T-helper 17 cell (primary cell): ENCODE measurements at regions not wholly inside any gene's neighbourhood (a gene's known extent, or its start where the extent isn't known, plus 50 kb on each side); places are given as distances from the start of the nearest gene placed in this dataset.
"Not testable (repeated sequence)": the region's sequence is repeated elsewhere in the genome, so short reads cannot be mapped to it uniquely, and the experiment has no call there.

Source experiments
- ATAC-seq: fragments of 150-1000 bp; cut with Tn5 transposase; 2 replicates; pipeline ENCODE4 v1.10.0; 2021; ENCODE audit warnings: mild to moderate bottlenecking, moderate library complexity
- DNase-seq, 3 donors: peaks; one replicate each; pipeline versions ENCODE4 v3.0.0 to v3.0.0-alpha.2; 2020 to 2021
- H3K9me3 ChIP-seq: one replicate; pipeline ENCODE4 v1.7.0; 2013; ENCODE audit warnings: low read length, mild to moderate bottlenecking; ENCODE audit not compliant: control insufficient read depth, poor library complexity, severe bottlenecking
- H3K27ac Mint-ChIP-seq: one replicate; pipeline ENCODE4 v1.8.0; 2022; ENCODE audit warnings: mild to moderate bottlenecking, moderate library complexity, mixed read lengths
- H3K27me3 Mint-ChIP-seq: one replicate; pipeline ENCODE4 v1.8.0; 2022; ENCODE audit warnings: mixed read lengths
- H3K36me3 Mint-ChIP-seq: one replicate; pipeline ENCODE4 v1.8.0; 2022; ENCODE audit warnings: low read depth, mixed read lengths
- H3K4me1 Mint-ChIP-seq: one replicate; pipeline ENCODE4 v1.8.0; 2022; ENCODE audit warnings: mild to moderate bottlenecking, mixed read lengths
- H3K4me3 Mint-ChIP-seq: one replicate; pipeline ENCODE4 v1.8.0; 2022; ENCODE audit warnings: mild to moderate bottlenecking, moderate library complexity, mixed read lengths

DNA sequence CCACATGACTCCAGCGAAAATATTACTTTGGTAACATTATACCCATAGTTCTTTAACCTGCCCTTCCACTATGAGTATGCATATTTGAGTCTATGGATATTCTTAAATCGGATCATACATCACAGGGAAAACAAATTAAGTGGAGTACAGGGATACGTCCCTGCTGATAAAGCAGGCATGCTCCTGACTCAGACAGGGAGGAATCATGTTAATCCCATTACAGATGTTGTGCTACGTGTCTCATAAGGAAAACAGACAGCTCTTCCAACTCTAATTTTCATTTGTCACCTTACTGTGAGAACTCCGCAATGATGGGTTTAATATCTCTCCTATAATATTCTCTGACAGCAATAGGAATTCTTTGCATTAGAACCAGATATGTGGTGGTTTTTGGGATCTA, 469.5 kb upstream of the POM121L12 start:
- Mint-ChIP-seq H3K27me3 (no peaks in the 10 kb centered on the region), H3K36me3 (no peaks in the 10 kb centered on the region), H3K4me3 (no peak overlapping the region), H3K4me1 (no peaks in the 10 kb centered on the region), H3K27ac (no peak overlapping the region)
- ATAC-seq (no peak), DNase-seq (no peak)
- peaks cover 3% of the 10 kb centered on the region for H3K9me3 ChIP-seq

DNA sequence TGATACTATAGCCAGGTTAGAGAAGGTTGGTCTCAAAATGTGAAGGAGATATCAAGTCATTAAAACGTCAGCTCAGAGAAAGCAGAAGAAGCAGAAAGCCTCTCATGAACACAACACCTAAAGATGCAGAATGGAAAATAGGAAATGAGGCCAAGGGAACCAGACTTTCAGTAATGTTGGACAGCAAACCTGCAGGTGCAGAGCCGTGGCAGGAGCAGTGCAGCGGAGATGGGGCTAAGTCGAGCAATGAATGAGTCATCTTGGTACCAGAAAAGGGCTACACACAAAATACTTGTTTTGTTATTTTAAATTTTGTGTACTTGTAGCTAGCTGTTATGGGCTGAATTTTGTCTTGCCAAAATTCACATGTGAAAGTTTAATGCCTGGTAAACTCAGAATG, 479.6 kb upstream of the POM121L12 start:
- no peaks in the 10 kb centered on the region for H3K27me3 Mint-ChIP-seq
- DNase-seq (no peak), ATAC-seq (no peak)
- H3K4me3 Mint-ChIP-seq: no peak overlapping the region
- no peaks in the 10 kb centered on the region for H3K36me3 Mint-ChIP-seq
- H3K9me3 ChIP-seq: peaks cover 3% of the 10 kb centered on the region
- H3K27ac Mint-ChIP-seq: no peak overlapping the region
- no peaks in the 10 kb centered on the region for H3K4me1 Mint-ChIP-seq

DNA sequence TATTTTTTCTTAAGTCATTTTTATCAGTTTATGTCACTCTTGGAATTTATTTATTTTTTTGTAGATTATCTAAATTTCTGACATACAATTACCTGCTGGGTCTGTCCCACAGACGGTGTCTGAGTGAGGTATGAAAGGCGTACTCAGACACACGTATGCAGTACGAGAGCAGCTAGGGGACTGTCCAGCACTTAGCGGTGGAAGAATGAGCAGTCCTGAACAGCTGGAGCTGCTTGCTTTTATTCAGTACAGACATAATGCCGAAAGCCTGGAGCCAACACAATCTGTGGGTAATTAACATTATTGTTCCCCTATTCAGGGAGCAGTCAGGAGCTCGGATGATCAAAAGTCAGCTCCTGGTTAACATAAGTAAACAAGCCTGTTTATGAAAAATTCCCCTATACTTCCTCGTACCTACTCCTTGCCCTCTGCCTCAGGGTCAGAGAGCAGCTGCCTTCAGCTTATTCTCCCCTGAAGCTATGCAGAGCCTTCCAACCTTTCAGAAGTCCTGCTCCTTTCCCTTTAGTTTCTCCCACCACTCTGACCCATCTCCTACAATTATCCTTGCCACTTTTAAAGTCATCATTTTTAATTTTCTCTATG, 488.0 kb upstream of the POM121L12 start:
- DNase-seq: no peak
- H3K36me3 Mint-ChIP-seq: no peaks in the 10 kb centered on the region
- no peaks in the 10 kb centered on the region for H3K27me3 Mint-ChIP-seq
- H3K4me3 Mint-ChIP-seq: no peak overlapping the region
- peaks cover 3% of the 10 kb centered on the region for H3K9me3 ChIP-seq
- no peak overlapping the region for H3K27ac Mint-ChIP-seq
- no peaks in the 10 kb centered on the region for H3K4me1 Mint-ChIP-seq
- no peak for ATAC-seq

DNA sequence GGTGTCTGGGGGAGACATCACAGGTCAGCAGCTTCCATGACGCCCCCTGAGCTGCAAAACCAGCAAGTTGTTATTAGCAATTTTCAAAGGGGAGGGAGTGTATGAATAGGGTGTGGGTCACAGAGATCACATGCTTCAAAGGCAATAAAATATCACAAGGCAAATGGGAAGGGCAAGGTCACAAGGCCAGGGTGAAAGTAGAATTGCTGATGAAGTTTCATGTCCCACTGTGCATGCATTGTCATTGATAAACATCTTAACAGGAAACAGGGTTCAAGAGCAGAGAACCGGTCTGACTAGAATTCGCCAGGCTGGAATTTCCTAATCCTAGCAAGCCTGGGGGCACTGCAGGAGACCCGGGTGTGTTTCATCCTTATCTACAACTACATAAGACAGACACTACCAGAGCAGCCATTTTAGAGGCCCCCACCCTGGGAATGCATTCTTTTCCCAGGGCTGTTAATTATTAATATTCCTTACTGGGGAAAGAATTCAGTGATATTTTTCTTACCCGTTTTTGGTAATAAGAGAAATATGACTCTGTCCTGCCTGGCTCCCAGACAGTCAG, 494.2 kb upstream of the POM121L12 start:
- H3K27me3 Mint-ChIP-seq: not testable (repeated sequence)

DNA sequence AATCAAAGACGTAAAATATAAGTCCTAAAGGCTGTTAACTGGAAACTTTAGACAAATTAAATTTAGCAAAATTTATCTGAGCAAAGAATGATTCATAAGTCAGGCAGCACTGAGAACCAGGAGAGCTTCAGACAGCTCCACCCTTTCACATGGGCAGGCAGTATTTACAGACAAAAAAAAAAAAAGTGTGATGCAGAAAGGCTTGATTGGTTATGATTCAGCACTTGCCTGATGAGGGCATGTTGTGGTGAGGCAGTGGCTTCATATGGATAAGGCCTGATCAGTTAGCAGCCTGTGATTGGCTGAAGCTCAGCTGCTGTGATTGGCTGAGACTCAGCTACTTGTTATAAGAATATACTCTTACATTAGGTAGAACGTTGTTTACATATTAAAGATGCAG, 495.4 kb upstream of the POM121L12 start:
- Mint-ChIP-seq H3K4me1 (no peaks in the 10 kb centered on the region), H3K4me3 (no peak overlapping the region), H3K36me3 (no peaks in the 10 kb centered on the region), H3K27me3 (no peaks in the 10 kb centered on the region), H3K27ac (no peak overlapping the region)
- DNase-seq: no peak
- no peak for ATAC-seq
- H3K9me3 ChIP-seq: no peaks in the 10 kb centered on the region

More for the DNA sequence above, 494.2 kb upstream of the POM121L12 start:
- not testable (repeated sequence) for ATAC-seq, H3K4me1 Mint-ChIP-seq, H3K36me3 Mint-ChIP-seq, H3K9me3 ChIP-seq, DNase-seq, H3K27ac Mint-ChIP-seq, H3K4me3 Mint-ChIP-seq

DNA sequence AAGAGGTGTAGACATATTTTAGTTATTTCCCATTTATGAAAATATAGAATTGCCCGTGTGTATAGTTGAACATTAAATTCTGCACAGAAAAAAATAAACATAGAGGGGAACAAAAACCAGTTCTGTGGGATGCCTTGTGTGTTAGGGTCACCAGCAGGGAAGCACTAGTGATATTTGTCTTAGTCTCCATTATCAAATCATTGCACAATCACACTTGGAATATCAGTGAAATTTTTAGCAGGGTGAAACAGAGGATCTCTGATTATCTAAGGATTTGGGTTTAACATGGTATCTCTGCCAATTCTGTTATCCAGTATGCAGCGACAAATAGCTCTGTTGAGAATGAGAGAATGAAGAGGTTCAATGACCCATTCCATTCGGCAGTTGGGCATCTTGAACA, 496.0 kb upstream of the POM121L12 start:
- H3K27me3 Mint-ChIP-seq: no peaks in the 10 kb centered on the region
- no peak for DNase-seq

DNA sequence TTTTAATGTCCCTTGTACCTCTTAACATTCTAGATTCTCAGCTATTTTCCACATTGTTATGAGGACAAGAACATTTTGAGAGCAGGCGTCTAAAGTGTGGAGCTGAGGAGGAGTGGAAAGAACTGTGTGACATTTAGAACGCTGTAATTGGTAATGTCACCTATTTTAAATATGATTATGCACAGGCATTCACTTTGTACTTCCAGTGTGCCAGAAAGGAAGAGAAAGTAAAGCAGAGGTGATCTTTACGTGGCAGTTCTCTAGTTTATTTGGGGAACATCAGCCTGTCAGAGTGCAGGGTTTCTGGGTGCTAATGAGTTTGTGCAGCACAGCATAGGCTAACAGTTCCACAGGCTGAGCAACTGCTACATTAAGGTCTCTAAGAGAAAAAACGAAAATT, 498.4 kb upstream of the POM121L12 start:
- DNase-seq: no peak
- Mint-ChIP-seq H3K27me3 (no peaks in the 10 kb centered on the region), H3K4me1 (no peaks in the 10 kb centered on the region), H3K4me3 (no peak overlapping the region), H3K36me3 (no peaks in the 10 kb centered on the region), H3K27ac (no peak overlapping the region)
- no peaks in the 10 kb centered on the region for H3K9me3 ChIP-seq
- ATAC-seq: no peak

More for the DNA sequence above, 496.0 kb upstream of the POM121L12 start:
- no peaks in the 10 kb centered on the region for H3K4me1 Mint-ChIP-seq
- H3K9me3 ChIP-seq: no peaks in the 10 kb centered on the region
- H3K36me3 Mint-ChIP-seq: no peaks in the 10 kb centered on the region
- no peak for ATAC-seq
- H3K4me3 Mint-ChIP-seq: no peak overlapping the region
- H3K27ac Mint-ChIP-seq: no peak overlapping the region

DNA sequence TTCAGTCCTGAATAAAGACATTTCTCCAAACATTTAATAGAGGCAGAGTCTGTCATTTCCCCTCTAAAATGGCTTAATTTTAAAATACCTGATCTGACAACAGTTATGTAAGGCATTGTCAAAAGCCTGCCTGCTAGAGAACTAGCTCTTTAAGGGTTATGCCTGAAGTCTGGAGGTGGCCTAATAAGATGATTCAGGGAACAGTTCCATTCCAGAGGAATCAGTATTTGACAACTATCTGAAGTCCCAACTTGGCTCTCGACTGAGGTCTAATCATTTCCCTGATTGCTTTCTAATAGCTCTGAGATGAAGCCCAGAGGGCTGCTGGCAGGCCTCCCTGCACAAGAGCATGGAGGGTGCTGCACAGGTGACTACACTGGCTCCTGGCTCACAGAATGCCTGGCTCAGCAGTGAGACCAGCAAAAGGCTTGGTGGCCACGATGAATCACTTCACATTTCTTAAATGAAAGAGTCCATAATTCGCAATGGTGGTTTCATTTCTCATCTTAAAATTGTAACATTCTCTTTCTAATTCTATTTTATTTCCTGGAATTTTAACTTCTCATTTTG, 509.6 kb upstream of the POM121L12 start:
- Mint-ChIP-seq H3K27me3 (no peaks in the 10 kb centered on the region), H3K4me3 (no peak overlapping the region), H3K27ac (no peak overlapping the region), H3K36me3 (no peaks in the 10 kb centered on the region), H3K4me1 (no peaks in the 10 kb centered on the region)
- DNase-seq: no peak
- no peak for ATAC-seq
- H3K9me3 ChIP-seq: no peaks in the 10 kb centered on the region

DNA sequence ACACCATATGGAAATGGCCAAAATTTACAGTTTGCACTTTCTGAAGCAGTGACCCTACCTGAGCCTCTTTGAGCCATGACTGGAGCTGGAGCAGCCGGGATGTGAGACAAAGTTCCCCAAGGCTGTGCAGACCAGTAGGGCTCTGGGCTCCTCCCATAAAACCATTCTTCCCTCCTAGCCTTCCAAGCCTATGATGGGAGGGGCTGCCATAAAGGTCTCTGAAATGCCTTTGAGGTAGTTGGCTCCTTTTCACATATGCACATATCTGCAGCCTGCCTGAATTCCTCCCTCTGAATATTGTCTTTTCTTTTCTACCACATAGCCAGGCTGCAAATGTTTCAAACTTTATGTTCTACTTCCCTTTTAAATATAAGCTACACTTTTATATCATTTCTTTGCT, 516.6 kb upstream of the POM121L12 start:
- Mint-ChIP-seq H3K27ac (no peak overlapping the region), H3K27me3 (no peaks in the 10 kb centered on the region), H3K4me3 (no peak overlapping the region), H3K4me1 (no peaks in the 10 kb centered on the region), H3K36me3 (no peaks in the 10 kb centered on the region)
- DNase-seq (no peak), ATAC-seq (no peak)
- H3K9me3 ChIP-seq: no peaks in the 10 kb centered on the region

DNA sequence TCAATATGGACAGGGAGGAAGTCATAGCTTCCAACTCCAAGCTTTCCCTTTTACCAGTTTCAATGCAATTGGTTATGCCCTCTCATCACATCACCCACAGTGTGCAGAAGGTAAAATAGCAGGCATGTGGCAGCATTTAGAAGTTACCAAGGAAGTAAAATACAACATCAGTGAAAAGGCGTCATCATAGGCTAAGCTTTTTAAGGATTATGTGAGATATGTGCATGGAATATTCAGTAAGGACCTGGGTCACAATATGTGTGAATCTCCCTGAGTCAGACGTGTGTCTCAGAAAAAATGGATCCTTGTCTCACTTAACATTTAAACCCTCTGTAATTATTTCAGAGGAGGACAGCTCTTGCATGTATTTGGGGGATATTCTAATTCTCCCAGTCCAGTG, 522.8 kb upstream of the POM121L12 start:
- H3K9me3 ChIP-seq: no peaks in the 10 kb centered on the region
- H3K27me3 Mint-ChIP-seq: no peaks in the 10 kb centered on the region
- DNase-seq (no peak), ATAC-seq (no peak)
- H3K4me3 Mint-ChIP-seq: no peak overlapping the region
- H3K27ac Mint-ChIP-seq: no peak overlapping the region
- no peaks in the 10 kb centered on the region for H3K4me1 Mint-ChIP-seq
- no peaks in the 10 kb centered on the region for H3K36me3 Mint-ChIP-seq

DNA sequence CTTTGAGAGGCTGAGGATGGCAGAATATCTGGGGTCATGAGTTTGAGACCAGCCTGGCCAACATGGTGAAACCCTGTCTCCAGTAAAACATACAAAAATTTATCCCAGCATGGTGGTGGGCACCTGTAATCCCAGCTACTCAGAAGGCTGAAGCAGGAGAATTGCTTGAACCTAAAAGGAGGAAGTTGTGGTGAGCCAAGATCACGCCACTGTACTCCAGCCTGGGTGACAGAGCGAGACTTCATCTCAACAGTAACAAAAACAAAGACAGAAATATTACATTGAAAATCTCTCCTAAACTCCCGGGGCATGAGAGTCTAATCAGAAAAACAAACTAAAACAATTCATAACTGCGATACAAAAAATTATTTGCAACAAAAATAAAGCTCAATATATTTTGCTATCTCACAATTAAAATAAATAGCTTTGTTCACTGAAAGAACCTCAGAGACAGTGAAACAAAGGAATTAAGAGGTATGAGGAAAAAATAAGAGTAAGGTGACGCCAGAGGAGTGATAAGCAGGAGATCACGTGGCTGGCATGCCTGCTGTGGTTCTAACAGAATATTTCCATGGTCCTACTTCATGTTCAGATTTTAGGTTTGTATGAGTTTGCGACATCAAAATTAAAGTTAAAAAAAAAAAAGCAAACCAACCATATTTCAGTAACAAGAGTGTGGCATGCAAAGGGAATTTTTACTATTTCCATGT, 527.7 kb upstream of the POM121L12 start:
- no peak overlapping the region for H3K27ac Mint-ChIP-seq
- H3K4me3 Mint-ChIP-seq: no peak overlapping the region
- H3K27me3 Mint-ChIP-seq: no peaks in the 10 kb centered on the region
- no peaks in the 10 kb centered on the region for H3K36me3 Mint-ChIP-seq
- H3K4me1 Mint-ChIP-seq: no peaks in the 10 kb centered on the region
- H3K9me3 ChIP-seq: no peaks in the 10 kb centered on the region
- DNase-seq (no peak), ATAC-seq (no peak)

DNA sequence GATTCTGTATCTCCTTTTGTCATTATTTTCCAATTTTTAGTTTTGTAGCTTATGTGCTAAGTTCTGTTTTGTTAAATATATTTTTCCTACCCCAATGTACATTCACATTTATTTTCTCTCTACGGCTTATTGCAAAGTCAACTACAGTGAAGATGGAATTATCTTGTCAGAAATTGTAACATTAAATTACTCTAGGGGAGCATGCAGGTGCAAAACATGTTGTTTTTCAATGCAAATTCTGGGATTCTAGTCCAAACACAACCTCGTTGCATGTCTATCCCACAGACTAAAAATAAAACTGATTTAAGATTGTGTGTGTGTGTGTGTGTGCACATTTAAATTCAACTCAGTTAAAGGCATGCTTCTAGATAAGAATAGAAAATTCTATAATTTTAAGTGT, 529.1 kb upstream of the POM121L12 start:
- no peak for ATAC-seq
- Mint-ChIP-seq H3K27me3 (no peaks in the 10 kb centered on the region), H3K36me3 (no peaks in the 10 kb centered on the region), H3K4me1 (no peaks in the 10 kb centered on the region), H3K27ac (no peak overlapping the region), H3K4me3 (no peak overlapping the region)
- no peak for DNase-seq
- H3K9me3 ChIP-seq: no peaks in the 10 kb centered on the region

DNA sequence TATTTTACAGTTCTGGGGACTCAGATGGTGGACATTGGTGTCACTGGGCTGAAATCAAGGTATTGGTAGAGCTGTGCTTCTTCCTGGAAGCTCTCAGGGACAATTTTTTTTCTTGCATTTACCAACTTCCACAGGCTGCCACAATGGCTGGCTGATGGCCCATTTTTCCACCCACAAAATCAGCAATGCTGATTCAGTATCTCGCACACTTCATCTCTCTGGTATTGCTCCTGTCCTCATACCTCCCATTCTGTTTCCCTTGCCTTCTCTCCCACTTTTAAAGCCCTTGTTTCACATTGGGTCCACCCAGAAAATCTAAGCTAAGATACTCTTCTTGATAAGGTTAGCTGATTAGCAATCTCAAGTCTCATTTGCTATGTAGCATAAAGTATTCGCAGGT, 530.9 kb upstream of the POM121L12 start:
- no peaks in the 10 kb centered on the region for H3K9me3 ChIP-seq
- H3K4me1 Mint-ChIP-seq: no peaks in the 10 kb centered on the region
- H3K4me3 Mint-ChIP-seq: no peak overlapping the region
- H3K27ac Mint-ChIP-seq: no peak overlapping the region
- ATAC-seq: no peak
- no peak for DNase-seq
- no peaks in the 10 kb centered on the region for H3K36me3 Mint-ChIP-seq
- no peaks in the 10 kb centered on the region for H3K27me3 Mint-ChIP-seq

DNA sequence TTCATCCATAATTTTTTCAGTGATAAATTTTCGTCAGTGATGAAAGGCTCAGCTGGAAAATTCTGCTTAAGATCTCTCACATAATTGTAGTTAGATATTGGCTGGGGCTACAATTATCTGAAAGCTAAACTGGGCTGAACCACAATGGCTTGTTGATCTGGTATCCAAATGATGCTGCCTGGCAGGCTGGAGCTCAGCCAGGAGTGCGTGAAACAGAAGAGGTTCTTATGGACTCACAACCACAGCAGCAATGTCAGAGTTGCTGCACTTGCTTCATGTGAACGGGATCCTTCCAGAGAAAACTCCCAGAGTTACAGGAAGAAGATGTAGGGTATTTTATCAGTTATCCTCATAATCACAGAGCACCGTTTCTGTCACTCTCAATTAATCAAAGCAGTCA, 533.2 kb upstream of the POM121L12 start:
- no peaks in the 10 kb centered on the region for H3K4me1 Mint-ChIP-seq
- H3K27me3 Mint-ChIP-seq: no peaks in the 10 kb centered on the region
- H3K4me3 Mint-ChIP-seq: no peak overlapping the region
- DNase-seq: no peak
- H3K27ac Mint-ChIP-seq: no peak overlapping the region
- ATAC-seq: no peak
- H3K36me3 Mint-ChIP-seq: no peaks in the 10 kb centered on the region
- no peaks in the 10 kb centered on the region for H3K9me3 ChIP-seq
